GM19023 (cell line): ENCODE measurements at regions not wholly inside any gene's neighbourhood (a gene's known extent, or its start where the extent isn't known, plus 50 kb on each side); places are given as distances from the start of the nearest gene placed in this dataset.

ENCODE experiments used
- ATAC-seq: cut with Tn5 transposase; IDR thresholded peaks from one replicate; pipeline ENCODE4 v1.9.1; 2021; ENCODE audit warnings: mild to moderate bottlenecking, moderate library complexity; ENCODE audit not compliant: unreplicated experiment

- no peak for ATAC-seq
Measured at GRCh38 chr10:1992930-1993329, 255.6 kb upstream of the ADARB2 start.

DNA sequence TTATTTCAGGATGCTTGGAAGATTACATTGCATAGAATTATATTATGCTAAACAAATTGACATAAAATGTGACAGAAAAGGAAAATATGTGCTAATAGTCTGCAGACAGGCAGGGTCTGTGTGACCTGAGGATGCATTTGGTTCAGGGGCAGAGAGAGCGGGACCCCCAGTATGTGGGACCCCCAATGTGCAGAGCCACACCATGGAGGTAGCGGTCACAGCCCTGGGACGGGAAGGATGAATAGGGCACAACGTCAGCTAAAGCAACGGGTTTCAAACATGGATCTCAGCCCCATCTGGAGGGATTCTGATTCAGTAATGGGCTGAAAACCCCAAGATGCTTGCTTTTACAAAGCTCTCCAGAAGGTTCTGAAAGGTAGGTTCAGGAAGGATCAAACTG is 251.8 kb upstream of the ADARB2 start:
- no peak for ATAC-seq

GRCh38 chr10:1981976-1982375 is 244.7 kb upstream of the ADARB2 start:
- ATAC-seq, result no peak

DNA sequence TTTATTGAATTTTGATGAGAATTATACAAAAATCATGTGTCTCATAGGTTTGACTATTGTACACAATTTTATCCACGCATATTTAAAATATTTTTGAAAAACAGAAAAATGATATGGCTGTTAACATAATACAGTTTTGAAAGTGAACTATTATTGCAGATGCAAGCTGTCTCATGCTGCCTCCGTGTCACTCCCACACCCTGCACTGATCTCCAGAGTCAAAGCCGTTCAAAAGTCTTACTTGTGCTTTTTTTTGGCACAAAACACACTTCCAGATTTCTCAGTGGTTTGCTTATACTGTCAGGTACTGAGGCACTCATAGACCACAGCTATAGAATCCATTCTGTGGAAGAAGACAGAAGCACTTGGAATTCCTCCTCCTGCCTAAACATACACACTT is 243.1 kb upstream of the ADARB2 start:
- no peak for ATAC-seq

- ATAC-seq, result no peak
Measured at GRCh38 chr10:1978584-1978983, 241.3 kb upstream of the ADARB2 start.

- ATAC-seq, result no peak
Measured at GRCh38 chr10:1977461-1977860, 240.1 kb upstream of the ADARB2 start.

GRCh38 chr10:1972406-1972805 is 235.1 kb upstream of the ADARB2 start:
- ATAC-seq, result no peak

DNA sequence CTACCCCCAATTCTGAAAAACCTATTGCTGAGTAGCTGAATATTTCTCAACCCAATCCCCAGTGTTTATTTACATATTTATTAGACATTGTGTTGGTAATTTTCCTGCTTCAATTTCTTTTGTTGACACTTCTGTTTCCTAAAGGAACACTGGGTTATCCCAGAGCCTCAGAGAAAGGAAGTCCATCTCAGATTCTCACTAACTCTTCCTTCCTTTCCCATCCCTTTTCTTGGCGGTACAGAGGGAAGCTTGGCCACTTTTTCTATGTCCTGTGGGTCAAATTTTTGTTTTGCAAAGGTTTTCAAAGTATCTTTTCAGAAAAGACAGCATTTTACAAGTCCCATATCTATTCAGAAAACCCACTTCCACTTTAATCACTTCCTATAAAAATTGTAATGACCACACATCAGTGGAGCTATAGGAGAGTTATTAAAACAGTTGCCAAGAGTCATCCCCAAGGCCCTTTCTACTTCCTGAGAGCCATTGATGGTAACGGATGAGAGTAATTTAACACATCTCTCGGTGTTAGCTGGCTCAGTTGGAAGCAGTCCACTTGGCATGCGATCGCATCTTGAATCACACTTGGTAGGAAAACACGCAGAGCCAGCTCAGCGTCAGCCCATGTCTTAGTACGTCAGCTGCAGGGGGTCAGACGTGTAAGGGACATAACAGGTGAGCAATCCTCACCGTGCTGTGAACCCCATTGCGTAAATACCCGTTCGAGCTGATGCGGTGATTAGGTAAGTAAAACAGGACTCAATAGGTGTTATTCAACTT is 231.1 kb upstream of the ADARB2 start:
- no peak for ATAC-seq

- no peak for ATAC-seq
Measured at GRCh38 chr10:1966712-1967376, 229.5 kb upstream of the ADARB2 start.

- ATAC-seq, result no peak
Measured at GRCh38 chr10:1964476-1964875, 227.2 kb upstream of the ADARB2 start.

GRCh38 chr10:1963341-1963740 is 226.0 kb upstream of the ADARB2 start:
- ATAC-seq, result no peak

- no peak for ATAC-seq
Measured at GRCh38 chr10:1961989-1962388, 224.7 kb upstream of the ADARB2 start.

- no peak for ATAC-seq
Measured at GRCh38 chr10:1960982-1961381, 223.7 kb upstream of the ADARB2 start.

- no peak for ATAC-seq
Measured at GRCh38 chr10:1957057-1957456, 219.7 kb upstream of the ADARB2 start.

GRCh38 chr10:1954300-1954699 is 217.0 kb upstream of the ADARB2 start:
- no peak for ATAC-seq

DNA sequence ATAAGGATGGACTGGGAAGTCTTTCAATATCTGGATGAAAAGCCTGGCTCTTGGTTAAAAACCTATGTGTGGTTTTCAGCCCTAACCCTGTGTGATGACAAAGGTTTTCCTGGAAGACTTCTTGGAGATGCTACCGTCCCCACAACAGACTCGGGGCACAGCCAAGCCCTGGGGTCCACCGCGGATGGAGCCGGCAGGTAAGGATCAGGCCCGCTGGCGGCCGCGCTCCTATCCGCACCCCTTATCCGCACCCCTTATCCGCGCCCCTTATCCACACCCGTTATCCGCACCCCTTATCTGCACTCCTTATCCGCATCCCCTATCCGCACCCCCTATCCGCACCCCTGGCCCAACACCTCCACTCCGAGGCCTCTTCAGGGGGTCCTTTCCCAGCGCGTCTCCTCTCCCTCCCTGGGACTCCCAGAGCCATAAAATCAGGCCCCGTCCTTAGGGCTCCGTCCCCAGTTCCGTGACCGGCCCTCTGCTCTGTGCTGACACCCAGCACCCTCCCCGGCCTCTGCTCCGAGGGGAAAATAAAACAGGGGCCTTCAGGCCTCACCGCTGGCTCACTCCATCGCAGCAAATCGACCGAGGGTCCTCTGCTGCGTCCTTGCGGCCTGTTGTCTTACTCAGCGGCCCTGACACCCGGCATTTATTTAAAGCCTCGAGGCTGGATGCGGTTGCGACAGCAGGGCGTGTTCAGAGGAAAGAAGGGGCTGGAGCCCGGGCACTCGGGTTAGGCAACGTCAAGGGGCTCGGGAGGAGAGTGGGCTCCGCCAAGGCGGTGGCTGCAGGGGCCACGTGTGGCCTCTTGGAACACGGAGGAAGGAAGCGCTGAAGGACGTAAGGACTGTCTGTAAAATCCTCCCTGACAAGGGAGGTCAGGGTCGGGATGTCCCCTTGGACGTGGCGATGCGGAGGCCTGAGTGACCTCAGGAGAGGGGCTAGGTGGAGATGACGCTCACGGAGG is 215.1 kb upstream of the ADARB2 start:
- ATAC-seq, result no peak

- ATAC-seq, result no peak
Measured at GRCh38 chr10:1950803-1951495, 213.6 kb upstream of the ADARB2 start.

- no peak for ATAC-seq
Measured at GRCh38 chr10:1947464-1948003, 210.2 kb upstream of the ADARB2 start.

- no peak for ATAC-seq
Measured at GRCh38 chr10:1944487-1944886, 207.2 kb upstream of the ADARB2 start.

- ATAC-seq, result no peak
Measured at GRCh38 chr10:1942478-1942877, 205.2 kb upstream of the ADARB2 start.

- no peak for ATAC-seq
Measured at GRCh38 chr10:1939016-1939415, 201.7 kb upstream of the ADARB2 start.
